Germinal center (tissue), 1 donor: ENCODE measurements at regions not wholly inside any gene's neighbourhood (a gene's known extent, or its start where the extent isn't known, plus 50 kb on each side); places are given as distances from the start of the nearest gene placed in this dataset.

ENCODE experiments used
- DNase-seq: peaks from one replicate; pipeline ENCODE4 v3.0.0; 2012; ENCODE audit warnings: mixed read lengths, low spot score

DNA sequence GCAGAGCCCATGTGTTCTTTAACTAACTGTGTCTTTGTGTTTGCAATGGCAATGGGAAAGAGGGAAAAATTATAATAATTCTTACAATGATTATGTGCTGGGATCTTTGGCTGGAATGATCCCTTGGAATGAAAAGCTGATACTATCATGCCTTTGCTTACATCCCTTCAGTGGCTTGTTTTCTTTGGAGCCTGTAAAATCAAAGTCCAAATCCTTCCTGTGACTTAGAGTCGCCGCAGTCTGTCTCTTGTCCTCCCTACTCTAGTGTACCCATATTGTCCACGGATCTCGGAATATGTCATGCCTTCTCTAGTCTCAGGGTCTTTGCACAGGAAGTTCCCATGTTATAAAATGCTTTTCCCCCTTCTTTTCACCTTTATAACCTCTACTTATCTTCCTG, 111.7 kb upstream of the MAF start:
- DNase-seq, result no peak

DNA sequence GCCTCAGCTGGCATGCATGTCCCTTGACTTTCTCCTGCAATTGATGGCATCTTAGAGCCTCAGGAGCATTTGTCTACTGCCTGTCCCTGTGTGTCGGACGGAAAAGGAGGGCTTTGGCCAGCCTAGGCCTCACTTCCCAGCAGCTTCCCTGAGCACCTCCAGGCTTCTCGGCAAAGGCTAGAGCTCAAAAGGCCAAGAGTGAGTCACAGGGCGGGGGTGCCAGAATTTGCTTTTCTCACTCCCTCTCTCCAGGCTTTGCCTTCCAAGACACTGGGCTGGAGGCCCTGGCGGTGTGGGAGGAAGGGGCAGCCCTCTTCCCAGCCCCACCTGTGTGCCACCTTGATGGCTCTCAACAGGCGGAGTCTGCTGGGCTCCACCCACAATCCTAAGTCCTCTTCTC, 107.3 kb upstream of the MAF start:
- no peak for DNase-seq

DNA sequence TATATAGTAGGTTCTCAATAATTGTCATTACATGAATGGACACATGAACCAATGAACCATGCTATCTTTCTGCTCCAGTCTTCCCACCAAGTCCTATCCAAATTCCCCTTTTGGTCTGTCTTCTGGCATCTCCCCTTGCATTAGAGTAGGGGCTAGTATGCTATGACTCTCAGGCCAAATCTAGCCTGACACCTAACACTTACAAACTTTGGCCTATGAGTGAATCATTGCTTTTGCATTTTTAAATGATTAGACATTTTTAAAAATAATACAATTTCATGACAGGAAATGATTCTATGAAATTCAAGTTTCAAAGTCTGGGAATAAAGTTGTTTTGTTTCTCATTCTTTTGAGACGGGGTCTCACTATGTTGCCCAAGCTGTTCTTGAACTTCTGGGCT, 102.5 kb upstream of the MAF start:
- DNase-seq, result no peak

- DNase-seq, result no peak
Measured at GRCh38 chr16:79698341-79698753, 97.8 kb upstream of the MAF start.

DNA sequence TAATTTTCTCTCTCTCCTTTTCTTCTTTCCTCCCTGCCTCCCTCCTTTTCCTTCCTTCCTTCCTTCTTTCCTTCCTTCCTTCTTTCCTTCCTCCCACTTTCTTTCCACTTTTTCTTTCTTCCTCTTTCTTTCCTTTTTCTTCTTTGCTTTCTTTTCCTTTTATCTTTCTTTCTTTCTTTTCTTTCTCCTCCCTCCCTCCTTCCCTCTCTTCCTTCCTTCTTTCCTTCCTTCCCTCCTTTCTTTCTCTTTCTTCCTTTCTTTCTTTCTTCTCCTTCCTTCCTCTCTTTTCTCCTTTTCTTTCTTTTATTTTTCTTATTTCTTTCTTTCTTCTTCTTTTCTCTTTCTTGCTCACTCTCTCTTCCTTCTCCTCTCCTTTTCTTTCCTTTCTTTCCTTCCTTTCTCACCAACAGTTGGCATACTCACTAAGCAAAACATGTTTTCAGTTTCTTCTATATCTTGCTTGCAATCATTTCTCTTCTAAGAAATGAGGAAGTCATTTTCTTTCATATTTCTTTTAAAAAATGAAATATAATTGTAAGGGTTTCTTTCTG, 97.1 kb upstream of the MAF start:
- no peak for DNase-seq

DNA sequence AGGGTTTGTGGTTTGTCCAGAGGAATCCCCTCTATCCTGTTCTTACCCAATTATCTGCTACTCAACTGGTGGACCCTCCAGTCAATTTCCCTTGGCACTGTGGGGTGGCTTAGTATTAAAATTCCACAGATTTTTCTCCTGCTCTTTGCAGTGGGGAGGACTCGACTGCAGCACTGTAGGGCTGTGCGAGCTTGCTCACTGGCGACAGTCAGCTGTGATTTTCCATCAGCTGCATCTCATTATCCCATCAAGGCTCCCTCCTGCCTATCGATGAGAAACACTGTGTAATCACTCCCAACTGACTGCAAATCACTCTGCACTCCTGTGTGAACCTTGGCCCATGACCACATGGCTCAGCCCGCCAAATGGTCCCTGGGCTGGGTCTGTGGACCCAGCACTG, 90.5 kb upstream of the MAF start:
- DNase-seq, result no peak

GRCh38 chr16:79690159-79690558, 89.6 kb upstream of the MAF start:
- no peak for DNase-seq

DNA sequence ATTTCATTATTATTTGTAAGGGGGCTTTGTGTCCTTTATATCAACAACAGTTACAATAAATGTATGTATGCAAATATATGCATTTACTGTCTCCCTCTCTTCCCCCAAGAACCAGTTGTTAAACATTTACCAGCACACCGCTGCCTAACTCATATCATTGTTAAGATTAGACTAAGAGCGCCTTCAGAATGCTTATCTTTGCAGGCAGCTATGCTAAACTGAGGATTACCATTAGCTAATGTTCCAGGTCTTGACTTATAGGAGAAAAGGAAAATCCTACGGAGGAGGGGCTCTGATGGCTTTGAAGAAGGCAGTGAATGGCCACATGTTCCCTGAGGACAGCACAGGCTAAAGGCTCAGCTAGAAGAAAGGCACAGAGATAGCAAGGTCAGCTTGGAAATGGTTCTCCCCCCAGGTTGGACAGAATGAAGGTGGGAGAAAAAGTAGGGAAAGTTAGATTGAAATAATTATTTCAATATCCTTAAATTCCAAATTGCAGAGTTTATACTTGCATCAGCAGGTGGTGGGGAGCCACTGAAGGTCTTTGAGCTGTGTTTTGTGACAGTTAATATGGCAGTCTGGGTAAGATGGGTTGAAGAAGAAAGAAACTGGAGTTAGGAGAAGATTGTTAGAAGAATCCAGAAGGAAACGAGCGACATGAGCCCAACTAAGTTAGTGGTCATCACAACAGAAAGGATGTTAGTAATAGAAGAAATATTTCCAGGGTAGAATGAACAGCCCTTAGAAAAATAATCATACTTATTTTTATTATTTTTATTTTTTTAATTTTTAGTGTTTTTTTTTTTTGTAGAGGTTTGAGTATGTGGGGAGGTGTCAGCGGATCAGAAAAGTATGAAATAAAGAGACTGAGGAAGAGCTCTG, 87.0 kb upstream of the MAF start:
- DNase-seq, result no peak

DNA sequence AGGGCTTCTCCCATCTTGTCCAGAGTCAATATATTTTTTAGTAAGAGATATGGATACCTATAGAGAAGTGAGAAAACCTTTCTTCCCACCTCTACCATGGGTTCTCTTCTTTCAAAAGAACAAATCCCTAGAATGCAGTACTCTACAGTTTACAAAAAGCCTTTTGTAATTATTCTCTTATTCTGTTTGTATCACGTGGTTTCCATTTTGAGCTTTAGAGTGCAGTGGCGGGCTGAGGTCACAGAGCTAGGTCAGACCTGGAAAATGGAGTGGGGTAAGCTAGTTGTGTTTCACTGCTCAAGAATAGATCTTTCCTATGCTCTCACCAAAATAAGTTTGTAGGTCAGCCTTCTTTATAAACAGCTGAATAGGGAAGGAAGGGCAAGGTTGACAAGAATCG, 85.3 kb upstream of the MAF start:
- DNase-seq, result no peak

GRCh38 chr16:79679334-79679733, 78.8 kb upstream of the MAF start:
- DNase-seq, result no peak

DNA sequence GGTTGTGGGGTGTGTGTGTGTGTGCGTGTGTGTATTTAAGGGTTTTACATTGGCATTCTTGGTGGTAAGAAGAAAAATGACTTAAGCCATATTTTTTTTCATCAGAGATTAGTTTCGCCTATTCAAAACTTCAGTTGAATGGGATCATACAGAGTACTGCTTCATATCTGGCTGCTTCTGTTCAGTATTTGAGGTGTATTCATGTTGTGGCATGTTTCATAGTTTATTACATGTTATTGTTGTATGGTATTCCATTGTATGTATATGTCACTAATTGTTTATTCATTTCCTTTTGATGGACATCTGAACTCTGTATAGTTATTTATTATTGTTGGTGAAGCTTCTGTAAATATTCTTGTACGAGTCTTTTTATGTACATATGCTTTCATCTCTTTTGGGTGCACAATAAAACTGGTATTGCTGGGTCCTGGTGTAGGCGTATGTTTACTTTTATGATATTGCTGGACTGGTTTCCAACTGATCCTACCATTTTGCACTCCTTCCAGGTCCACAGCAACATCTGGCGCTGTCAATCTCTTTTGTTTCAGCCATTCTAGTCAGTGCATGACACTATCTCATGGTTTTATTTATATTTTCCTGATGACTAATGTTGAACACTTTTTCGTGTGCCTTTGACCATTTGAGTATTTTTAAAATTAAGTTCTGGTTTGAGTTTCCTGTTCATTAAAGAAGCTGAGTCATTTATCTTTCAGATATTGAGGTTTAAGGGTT, 77.4 kb upstream of the MAF start:
- no peak for DNase-seq

- no peak for DNase-seq
Measured at GRCh38 chr16:79673635-79674034, 73.1 kb upstream of the MAF start.

DNA sequence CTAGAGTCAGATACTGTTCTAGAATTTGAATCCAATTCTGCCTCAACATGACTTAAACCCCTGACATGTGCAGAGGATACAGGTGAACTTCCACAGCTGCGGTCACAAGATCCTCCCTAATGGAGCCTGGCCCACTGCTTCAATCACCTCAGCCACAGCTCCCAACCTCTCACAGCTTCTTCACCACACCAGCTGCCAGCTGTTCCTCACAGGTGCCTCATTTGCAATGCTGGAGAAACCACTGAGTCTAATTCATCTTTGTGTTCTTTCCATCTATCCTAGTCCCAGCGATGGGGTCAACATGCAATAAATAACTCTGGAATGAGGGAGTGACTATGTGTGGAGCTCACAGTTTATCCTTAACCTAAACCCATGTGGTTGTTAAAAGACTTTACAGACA, 72.0 kb upstream of the MAF start:
- no peak for DNase-seq

DNA sequence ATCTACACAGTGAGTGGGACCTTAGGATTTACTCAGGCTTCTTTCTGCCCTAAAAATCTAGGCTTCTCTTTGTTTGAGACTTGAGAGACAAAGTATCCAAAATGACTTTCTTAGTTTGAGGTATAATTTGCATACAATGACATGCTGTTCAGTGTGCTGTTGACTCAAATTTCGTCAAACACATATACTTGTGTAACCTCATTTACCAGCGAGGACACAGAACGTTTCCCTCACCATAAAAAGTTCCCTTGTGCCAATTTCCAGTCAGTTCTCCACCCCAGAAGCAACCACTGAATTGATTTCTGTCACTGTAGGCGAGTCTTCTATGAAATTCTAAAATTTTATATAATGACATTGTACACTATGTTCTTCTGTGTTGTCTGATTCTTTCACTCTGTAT, 68.0 kb upstream of the MAF start:
- no peak for DNase-seq

- DNase-seq, result no peak
Measured at GRCh38 chr16:79665970-79666369, 65.4 kb upstream of the MAF start.

DNA sequence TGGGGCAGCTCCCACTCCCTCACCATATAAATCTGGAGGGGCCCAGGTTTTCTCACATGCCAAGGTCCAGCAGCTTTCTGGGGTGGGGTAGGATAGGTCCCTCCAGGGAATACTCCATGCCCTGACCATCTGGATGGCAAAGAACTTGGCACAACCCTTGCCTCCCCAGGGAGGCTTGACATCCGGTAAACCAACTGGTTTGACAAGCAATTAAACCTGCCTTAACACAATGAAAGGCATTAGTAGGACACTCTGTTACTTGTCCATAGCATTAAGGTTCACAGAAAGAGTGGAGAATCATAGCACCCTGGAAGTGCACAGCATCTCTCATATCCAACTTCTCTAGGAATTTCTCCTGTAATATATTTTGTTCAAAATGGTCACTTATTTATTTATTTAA, 63.9 kb upstream of the MAF start:
- no peak for DNase-seq

- no peak for DNase-seq
Measured at GRCh38 chr16:79662669-79663313, 62.3 kb upstream of the MAF start.

DNA sequence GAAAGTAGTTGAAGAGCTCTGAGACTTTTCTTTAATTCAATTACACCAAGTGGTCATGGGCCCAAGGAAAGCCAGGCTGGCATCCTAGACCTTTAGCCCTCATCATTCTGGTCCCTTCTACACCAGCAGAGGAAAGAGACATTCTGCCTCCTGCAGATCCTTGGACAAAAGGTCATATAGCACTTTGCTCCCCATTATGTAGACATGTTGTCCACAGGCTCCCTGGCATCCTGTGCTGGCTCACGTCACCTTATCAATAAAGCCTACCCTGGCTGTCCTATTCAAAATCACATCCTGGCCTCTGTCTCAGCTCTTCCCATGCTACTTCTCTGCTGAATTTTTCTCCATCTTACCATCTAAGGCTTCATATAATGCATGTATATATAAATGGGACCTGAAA, 61.6 kb upstream of the MAF start:
- no peak for DNase-seq

DNA sequence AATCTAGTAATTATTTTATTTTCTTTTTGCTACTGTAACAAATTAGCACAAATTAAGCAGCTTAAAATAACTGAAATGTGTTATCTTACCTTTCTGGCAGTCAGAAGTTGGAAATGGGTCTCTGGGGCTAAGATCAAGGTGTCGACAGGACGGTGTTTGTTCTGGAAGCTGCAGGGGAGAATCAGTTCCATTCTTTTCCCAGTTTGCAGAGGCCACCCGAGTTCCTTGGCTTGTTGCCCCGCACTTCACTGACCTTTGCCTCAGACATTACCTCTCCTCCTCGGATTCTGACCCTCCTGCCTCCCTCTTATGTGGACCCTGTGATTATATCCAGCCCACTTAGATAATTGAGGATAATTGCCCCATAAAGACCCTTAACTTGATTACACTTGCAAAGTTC, 61.0 kb upstream of the MAF start:
- DNase-seq, result no peak

GRCh38 chr16:79659344-79659743, 58.8 kb upstream of the MAF start:
- no peak for DNase-seq

DNA sequence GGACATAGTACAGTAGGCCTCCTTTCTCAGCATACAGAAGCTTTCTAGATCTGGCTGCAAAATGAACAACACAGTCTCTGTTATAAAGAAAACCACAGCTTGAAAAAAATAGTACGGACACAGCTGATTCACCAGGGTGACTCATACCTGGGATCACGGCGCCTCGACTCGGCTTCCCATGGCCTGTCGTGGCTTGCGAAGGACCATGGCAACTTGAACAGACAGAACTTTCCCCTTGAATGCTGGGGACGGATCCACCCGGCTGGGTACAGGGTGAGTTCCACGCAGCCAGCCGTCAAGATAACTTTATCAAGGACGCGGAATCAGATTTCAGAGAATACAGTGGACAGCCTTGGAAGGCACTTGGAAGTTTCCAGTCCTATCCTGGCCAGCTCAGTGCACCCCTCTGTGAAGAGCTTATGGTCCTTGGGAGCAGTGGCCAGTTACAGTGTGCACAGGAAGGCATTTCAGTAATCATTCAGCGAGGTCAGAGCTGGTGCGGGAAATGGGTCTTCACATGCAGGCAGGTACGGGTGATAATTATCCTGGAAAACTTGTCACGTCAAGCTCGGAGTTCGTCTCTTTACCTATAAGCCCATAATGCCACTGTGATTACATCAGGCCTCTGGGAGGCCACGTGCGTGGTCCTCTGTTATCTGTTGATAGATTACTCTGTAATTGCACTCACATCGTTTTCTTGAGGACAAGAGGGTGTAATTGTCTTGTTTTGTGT, 57.9 kb upstream of the MAF start:
- no peak for DNase-seq

- DNase-seq, result no peak
Measured at GRCh38 chr16:79656553-79657115, 56.1 kb upstream of the MAF start.
